HepG2 (cell line): ENCODE measurements at regions not wholly inside any gene's neighbourhood (a gene's known extent, or its start where the extent isn't known, plus 50 kb on each side); places are given as distances from the start of the nearest gene placed in this dataset.

ENCODE experiments used
- small RNA-seq, 3 experiments: library from RNA; depleted of rRNA; stranded (forward); fragments of <200 nt; gene quantifications; one replicate each; pipeline ENCODE3, GENCODE V24; 2012; ENCODE audit warnings: low read depth in 2 of 3, low replicate concordance in 1 of 3; ENCODE audit not compliant: insufficient read length in 3 of 3, insufficient read depth in 2 of 3

Small RNAs in the stretch of these regions (small RNA-seq; reads per million reads assigned to genes)
- gene RN7SL496P, result 0 reads per million in 3 experiments
- gene RNU6-719P, result 0 reads per million in 3 experiments
